ENCODE measurements at regions not wholly inside any gene's neighbourhood (a gene's known extent, or its start where the extent isn't known, plus 50 kb on each side); places are given as distances from the start of the nearest gene placed in this dataset.

DNA sequence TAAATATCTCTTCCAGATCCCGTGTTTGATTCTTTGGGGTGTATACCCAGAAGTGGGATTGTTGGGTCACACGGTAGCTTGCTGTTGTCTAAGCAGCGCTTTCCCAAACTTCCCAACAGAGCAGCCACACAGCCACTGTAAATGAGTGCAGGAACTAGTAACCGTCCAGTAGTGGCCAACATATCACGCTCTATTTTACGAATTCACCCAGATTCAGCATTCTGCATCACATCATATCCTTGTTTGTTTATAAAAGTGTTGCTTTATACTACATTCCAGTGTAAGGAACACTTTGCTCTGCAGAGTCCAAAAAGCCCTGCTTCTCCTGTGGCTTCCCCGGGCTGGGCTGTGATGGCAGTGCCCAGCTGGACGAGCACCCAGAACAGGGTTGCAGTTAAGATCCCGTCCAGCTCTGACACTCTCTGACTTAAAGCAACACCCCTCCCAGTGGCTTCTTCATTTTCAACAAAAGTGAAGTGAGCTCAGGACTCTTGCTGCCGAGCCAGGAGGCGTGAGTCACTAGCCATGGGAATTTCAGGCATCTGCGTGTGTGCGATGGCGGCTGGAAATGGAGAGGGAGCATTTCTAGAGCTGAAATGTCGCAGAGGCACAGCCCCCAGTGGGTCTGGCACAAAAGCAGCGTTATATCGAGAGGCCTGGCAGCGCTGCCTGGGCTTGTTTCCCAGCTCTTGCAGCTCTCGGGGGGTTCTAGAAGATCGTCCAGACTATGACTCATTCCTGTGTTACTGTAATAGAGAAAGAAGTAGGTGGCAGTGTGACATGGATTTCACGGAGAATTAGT, 216.3 kb upstream of the ECI2 start:
- H3K36me3 Mint-ChIP-seq (ENCODE audit: low read depth): no peaks in the 10 kb centered on the region
- H3K4me3 Mint-ChIP-seq (ENCODE audit: unreplicated experiment): peak overlapping the region; percentile 59
- H3K4me1 Mint-ChIP-seq (ENCODE audit: low read depth): peaks cover 57% of the 10 kb centered on the region
- no peaks in the 10 kb centered on the region for H3K27me3 Mint-ChIP-seq (ENCODE audit: low read depth)
- TF ChIP-seq, protein P1, sequence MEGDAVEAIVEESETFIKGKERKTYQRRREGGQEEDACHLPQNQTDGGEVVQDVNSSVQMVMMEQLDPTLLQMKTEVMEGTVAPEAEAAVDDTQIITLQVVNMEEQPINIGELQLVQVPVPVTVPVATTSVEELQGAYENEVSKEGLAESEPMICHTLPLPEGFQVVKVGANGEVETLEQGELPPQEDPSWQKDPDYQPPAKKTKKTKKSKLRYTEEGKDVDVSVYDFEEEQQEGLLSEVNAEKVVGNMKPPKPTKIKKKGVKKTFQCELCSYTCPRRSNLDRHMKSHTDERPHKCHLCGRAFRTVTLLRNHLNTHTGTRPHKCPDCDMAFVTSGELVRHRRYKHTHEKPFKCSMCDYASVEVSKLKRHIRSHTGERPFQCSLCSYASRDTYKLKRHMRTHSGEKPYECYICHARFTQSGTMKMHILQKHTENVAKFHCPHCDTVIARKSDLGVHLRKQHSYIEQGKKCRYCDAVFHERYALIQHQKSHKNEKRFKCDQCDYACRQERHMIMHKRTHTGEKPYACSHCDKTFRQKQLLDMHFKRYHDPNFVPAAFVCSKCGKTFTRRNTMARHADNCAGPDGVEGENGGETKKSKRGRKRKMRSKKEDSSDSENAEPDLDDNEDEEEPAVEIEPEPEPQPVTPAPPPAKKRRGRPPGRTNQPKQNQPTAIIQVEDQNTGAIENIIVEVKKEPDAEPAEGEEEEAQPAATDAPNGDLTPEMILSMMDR (IDR thresholded peaks at IDR 0.05): peak; percentile 64
- peak overlapping the region; percentile 97 for H3K27ac Mint-ChIP-seq (ENCODE audit: unreplicated experiment)
- DNase-seq (ENCODE audit: low spot score): no peak
- no peaks in the 10 kb centered on the region for H3K9me3 Mint-ChIP-seq (ENCODE audit: low read depth)

DNA sequence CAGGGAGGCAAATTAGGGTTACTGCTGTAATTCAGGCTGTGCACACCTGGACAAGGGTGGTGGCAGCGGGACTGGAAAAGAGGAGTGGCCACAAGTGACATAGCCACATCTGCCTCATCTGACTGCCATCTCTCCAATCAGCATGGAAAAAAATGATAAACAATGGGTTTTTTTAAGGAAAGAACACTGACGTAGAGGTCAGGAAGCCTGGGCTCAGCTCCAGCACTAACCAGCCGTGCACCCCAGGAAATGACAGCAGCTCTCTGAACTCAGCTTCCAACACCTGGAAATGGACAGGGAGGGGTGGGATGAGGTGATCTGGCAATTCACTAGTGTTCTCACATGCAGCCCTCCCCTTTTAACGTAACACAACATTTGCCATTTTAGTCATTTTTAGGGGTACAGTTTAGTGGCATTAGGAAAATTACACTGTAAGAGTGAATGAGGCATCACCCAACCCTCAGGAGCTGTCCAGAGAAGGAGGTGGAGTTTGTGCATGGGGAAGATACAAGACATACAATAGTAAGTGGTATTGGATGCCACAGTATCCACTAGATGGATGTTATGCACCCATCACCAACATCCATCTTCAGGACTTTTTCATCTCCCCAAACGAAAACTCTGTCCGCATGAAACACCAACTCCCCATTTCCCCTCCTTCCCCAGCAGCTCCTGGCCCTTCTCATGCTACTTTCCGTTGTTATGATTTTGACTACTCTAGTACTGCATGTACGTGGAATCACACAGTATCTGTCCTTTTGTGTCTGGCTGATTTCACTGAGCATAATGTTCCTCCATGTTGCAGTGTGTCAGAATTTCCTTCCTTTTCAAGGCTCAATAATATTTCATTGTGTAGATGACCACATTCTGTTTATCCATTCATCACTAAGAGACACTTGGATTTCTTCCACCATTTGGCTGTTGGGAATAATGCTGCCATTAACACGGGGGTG, 215.5 kb upstream of the ECI2 start:
- TF ChIP-seq, protein P1 (IDR thresholded peaks at IDR 0.05): no peak
- Mint-ChIP-seq H3K27ac (ENCODE audit: unreplicated experiment) (peak overlapping the region; percentile 97), H3K9me3 (ENCODE audit: low read depth) (no peaks in the 10 kb centered on the region), H3K4me3 (ENCODE audit: unreplicated experiment) (no peak overlapping the region), H3K27me3 (ENCODE audit: low read depth) (no peaks in the 10 kb centered on the region), H3K4me1 (ENCODE audit: low read depth) (peaks cover 55% of the 10 kb centered on the region), H3K36me3 (ENCODE audit: low read depth) (no peaks in the 10 kb centered on the region)
- DNase-seq (ENCODE audit: low spot score): no peak

DNA sequence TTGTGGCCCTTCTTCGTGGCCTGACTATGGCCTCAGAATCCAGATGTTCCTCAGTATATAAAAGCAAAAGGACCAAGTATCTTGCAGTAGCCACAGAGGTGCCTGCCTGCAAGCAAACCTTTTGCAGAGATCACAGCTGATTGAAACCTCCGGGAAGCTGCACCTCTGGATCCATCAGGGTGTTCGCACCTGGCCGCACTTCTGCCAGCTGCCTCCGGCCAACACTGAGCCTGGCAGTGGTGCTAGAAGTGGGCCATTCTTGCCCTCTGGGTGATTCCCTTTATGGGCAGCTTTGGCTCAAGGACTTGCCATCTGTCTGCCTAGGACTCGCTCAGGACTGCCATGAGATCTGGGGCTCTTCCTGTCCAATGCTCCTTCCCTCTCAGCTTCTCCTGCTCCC, 214.6 kb upstream of the ECI2 start:
- H3K36me3 Mint-ChIP-seq (ENCODE audit: low read depth): no peaks in the 10 kb centered on the region
- H3K9me3 Mint-ChIP-seq (ENCODE audit: low read depth): no peaks in the 10 kb centered on the region
- no peak overlapping the region for H3K4me3 Mint-ChIP-seq (ENCODE audit: unreplicated experiment)
- H3K27me3 Mint-ChIP-seq (ENCODE audit: low read depth): no peaks in the 10 kb centered on the region
- DNase-seq (ENCODE audit: low spot score): no peak
- TF ChIP-seq, protein P1 (IDR thresholded peaks at IDR 0.05): no peak
- H3K4me1 Mint-ChIP-seq (ENCODE audit: low read depth): peaks cover 56% of the 10 kb centered on the region
- no peak overlapping the region for H3K27ac Mint-ChIP-seq (ENCODE audit: unreplicated experiment)

DNA sequence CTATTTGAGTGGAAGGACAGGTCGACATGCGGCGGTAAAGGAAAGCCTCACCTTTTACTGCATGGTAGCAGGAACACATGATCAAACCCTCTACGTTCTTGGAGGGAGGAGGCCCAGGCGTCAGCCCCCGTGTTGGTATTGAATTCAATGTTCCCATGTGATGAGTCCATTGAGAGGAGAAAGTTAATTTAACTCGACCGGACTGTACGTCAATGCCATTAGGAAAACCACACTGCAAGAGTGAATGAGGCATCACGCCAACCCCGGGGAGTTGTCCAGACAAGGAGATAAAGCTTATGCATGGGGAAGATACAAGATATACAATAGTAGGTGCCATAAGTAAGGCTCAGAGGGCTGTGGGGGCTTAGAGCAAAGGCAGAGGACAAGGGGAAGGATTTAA, 213.9 kb upstream of the ECI2 start:
- DNase-seq (ENCODE audit: low spot score): no peak
- Mint-ChIP-seq H3K27ac (ENCODE audit: unreplicated experiment) (no peak overlapping the region), H3K4me3 (ENCODE audit: unreplicated experiment) (no peak overlapping the region), H3K4me1 (ENCODE audit: low read depth) (peaks cover 60% of the 10 kb centered on the region), H3K27me3 (ENCODE audit: low read depth) (no peaks in the 10 kb centered on the region), H3K9me3 (ENCODE audit: low read depth) (no peaks in the 10 kb centered on the region), H3K36me3 (ENCODE audit: low read depth) (no peaks in the 10 kb centered on the region)
- TF ChIP-seq, protein P1 (IDR thresholded peaks at IDR 0.05): no peak

DNA sequence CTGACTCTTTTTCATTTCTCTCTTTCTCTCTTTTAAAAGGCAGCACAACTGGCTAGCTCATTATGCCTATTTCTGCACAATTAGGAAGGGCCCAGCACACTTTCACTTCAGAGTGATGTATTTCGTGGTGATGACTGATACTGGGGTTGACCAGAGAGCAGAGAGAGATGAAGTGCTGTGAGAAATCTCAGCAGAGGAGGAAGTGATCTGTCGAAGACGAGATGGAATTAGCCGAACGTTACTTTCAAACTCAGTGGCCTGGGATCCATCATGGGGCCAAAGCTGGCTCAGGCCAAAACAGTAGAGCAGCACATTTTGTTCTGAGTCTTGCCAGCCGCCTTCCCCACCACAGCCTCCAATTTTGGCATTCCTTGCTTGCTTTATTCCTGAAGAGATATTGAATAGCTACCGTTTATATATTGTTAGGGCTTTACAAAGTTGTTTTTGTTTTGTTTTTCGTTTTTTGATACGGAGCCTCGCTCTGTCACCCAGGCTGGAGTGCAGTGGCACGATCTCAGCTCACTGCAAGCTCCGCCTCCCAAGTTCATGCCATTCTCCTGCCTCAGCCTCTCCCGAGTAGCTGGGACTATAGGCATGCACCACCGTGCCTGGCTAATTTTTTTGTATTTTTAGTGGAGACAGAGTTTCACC, 213.2 kb upstream of the ECI2 start:
- DNase-seq (ENCODE audit: low spot score): no peak
- Mint-ChIP-seq H3K27me3 (ENCODE audit: low read depth) (no peaks in the 10 kb centered on the region), H3K4me3 (ENCODE audit: unreplicated experiment) (no peak overlapping the region), H3K27ac (ENCODE audit: unreplicated experiment) (peak overlapping the region; percentile 13), H3K9me3 (ENCODE audit: low read depth) (no peaks in the 10 kb centered on the region), H3K4me1 (ENCODE audit: low read depth) (peaks cover 59% of the 10 kb centered on the region), H3K36me3 (ENCODE audit: low read depth) (no peaks in the 10 kb centered on the region)
- TF ChIP-seq, protein P1 (IDR thresholded peaks at IDR 0.05): no peak

All from chondrocyte (in vitro differentiated cells).